LHCN-M2 (cell line): ENCODE measurements at regions not wholly inside any gene's neighbourhood (a gene's known extent, or its start where the extent isn't known, plus 50 kb on each side); places are given as distances from the start of the nearest gene placed in this dataset.
A peak's percentile ranks its signal among the peaks of the same experiment; 100 is the strongest.
"Not testable (repeated sequence)": the region's sequence is repeated elsewhere in the genome, so short reads cannot be mapped to it uniquely, and the experiment has no call there.

ENCODE experiments used
- DNase-seq: peaks from one replicate; pipeline ENCODE4 v3.0.0-alpha.2; 2012; ENCODE audit warnings: low read depth

GRCh38 chr3:87498358-87499080, 222.1 kb upstream of the POU1F1 start:
- no peak for DNase-seq

- no peak for DNase-seq
Observed at GRCh38 chr3:87495938-87496337, 219.6 kb upstream of the POU1F1 start.

- DNase-seq: no peak
Observed at GRCh38 chr3:87494264-87494663, 217.9 kb upstream of the POU1F1 start.

- no peak for DNase-seq
Observed at GRCh38 chr3:87491843-87492242, 215.5 kb upstream of the POU1F1 start.

- DNase-seq: no peak
Observed at GRCh38 chr3:87489892-87490291, 213.5 kb upstream of the POU1F1 start.

GRCh38 chr3:87488765-87489164, 212.4 kb upstream of the POU1F1 start:
- DNase-seq: no peak

GRCh38 chr3:87486635-87487034, 210.3 kb upstream of the POU1F1 start:
- not testable (repeated sequence) for DNase-seq

- DNase-seq: no peak
Observed at GRCh38 chr3:87486115-87486514, 209.7 kb upstream of the POU1F1 start.

GRCh38 chr3:87478716-87479115, 202.3 kb upstream of the POU1F1 start:
- DNase-seq: peak; percentile 7

- DNase-seq: no peak
Observed at GRCh38 chr3:87473944-87474343, 197.6 kb upstream of the POU1F1 start.

- peak; percentile 3 for DNase-seq
Observed at GRCh38 chr3:87468938-87469337, 192.6 kb upstream of the POU1F1 start.

GRCh38 chr3:87468235-87468634, 191.9 kb upstream of the POU1F1 start:
- DNase-seq: no peak

- no peak for DNase-seq
Observed at GRCh38 chr3:87462228-87462627, 185.8 kb upstream of the POU1F1 start.

- DNase-seq: no peak
Observed at GRCh38 chr3:87461443-87461842, 185.1 kb upstream of the POU1F1 start.

GRCh38 chr3:87461036-87461435, 184.7 kb upstream of the POU1F1 start:
- no peak for DNase-seq

- DNase-seq: no peak
Observed at GRCh38 chr3:87448558-87448957, 172.2 kb upstream of the POU1F1 start.

GRCh38 chr3:87446849-87447387, 170.5 kb upstream of the POU1F1 start:
- DNase-seq: no peak

- DNase-seq: no peak
Observed at GRCh38 chr3:87442470-87442869, 166.1 kb upstream of the POU1F1 start.

- DNase-seq: peak; percentile 7
Observed at GRCh38 chr3:87437765-87438164, 161.4 kb upstream of the POU1F1 start.

- DNase-seq: peak; percentile 7
Observed at GRCh38 chr3:87436781-87437543, 160.6 kb upstream of the POU1F1 start.

- no peak for DNase-seq
Observed at GRCh38 chr3:87435926-87436620, 159.7 kb upstream of the POU1F1 start.

GRCh38 chr3:87433445-87433844, 157.1 kb upstream of the POU1F1 start:
- not testable (repeated sequence) for DNase-seq
